T47D (cell line): ENCODE measurements at regions not wholly inside any gene's neighbourhood (a gene's known extent, or its start where the extent isn't known, plus 50 kb on each side); places are given as distances from the start of the nearest gene placed in this dataset.

Experiments used
- DNase-seq, 2 experiments: peaks; one replicate each; pipeline versions ENCODE4 v3.0.0 to v3.0.0-alpha.2; 2011 to 2012; ENCODE audit warnings: low read depth in 1 of 2, low spot score in 1 of 2
- JUND ChIP-seq: IDR thresholded peaks from 2 replicates; pipeline ENCODE4 v1.6.1; 2012; ENCODE audit warnings: low read depth
- in situ Hi-C: cut with HindIII; loops from 2 replicates; pipeline ENCODE4 v1.10.0; 2016; ENCODE audit warnings: low sequenced_read_pairs, low pct_unique_long_range_greater_than_20kb

- no peak for TF ChIP-seq JUND
- in situ Hi-C loops = no loop called here
- no peak for DNase-seq
Measured at GRCh38 chr12:77742631-77743030, 88.1 kb upstream of the NAV3 start.

GRCh38 chr12:77741974-77742517 lies 88.6 kb upstream of the NAV3 start:
- TF ChIP-seq JUND = no peak
- in situ Hi-C loops = no loop called here
- DNase-seq = no peak

- in situ Hi-C loops = no loop called here
- DNase-seq = no peak
- no peak for TF ChIP-seq JUND
Measured at GRCh38 chr12:77736219-77736965, 94.3 kb upstream of the NAV3 start.

GRCh38 chr12:77734214-77734883 lies 96.3 kb upstream of the NAV3 start:
- in situ Hi-C loops = no loop called here
- TF ChIP-seq JUND = no peak
- no peak for DNase-seq

- in situ Hi-C loops = no loop called here
- no peak for TF ChIP-seq JUND
- DNase-seq = no peak
Measured at GRCh38 chr12:77728018-77728417, 102.7 kb upstream of the NAV3 start.

GRCh38 chr12:77727442-77728001 lies 103.2 kb upstream of the NAV3 start:
- in situ Hi-C loops = no loop called here
- no peak for TF ChIP-seq JUND
- no peak for DNase-seq

GRCh38 chr12:77725611-77726010 lies 105.1 kb upstream of the NAV3 start:
- no peak for DNase-seq
- in situ Hi-C loops = no loop called here
- TF ChIP-seq JUND = no peak

- no peak for TF ChIP-seq JUND
- peak in 1 of 2 experiments; percentile 68 for DNase-seq
- in situ Hi-C loops = no loop called here
Measured at GRCh38 chr12:77724367-77724957, 106.2 kb upstream of the NAV3 start.

GRCh38 chr12:77723308-77723707 lies 107.4 kb upstream of the NAV3 start:
- TF ChIP-seq JUND = no peak
- DNase-seq = peak in 1 of 2 experiments; percentile 12
- in situ Hi-C loops = no loop called here

- no peak for DNase-seq
- TF ChIP-seq JUND = no peak
- in situ Hi-C loops = no loop called here
Measured at GRCh38 chr12:77722536-77722935, 108.2 kb upstream of the NAV3 start.

- peak in 1 of 2 experiments; percentile 25 for DNase-seq
- no peak for TF ChIP-seq JUND
- in situ Hi-C loops = no loop called here
Measured at GRCh38 chr12:77720258-77720657, 110.4 kb upstream of the NAV3 start.

GRCh38 chr12:77710209-77710608 lies 120.5 kb upstream of the NAV3 start:
- in situ Hi-C loops = no loop called here
- no peak for DNase-seq
- TF ChIP-seq JUND = no peak

GRCh38 chr12:77697126-77697525 lies 133.6 kb upstream of the NAV3 start:
- no peak for TF ChIP-seq JUND
- in situ Hi-C loops = no loop called here
- DNase-seq = no peak
